NCI-H1048 (cell line): ENCODE measurements at regions not wholly inside any gene's neighbourhood (a gene's known extent, or its start where the extent isn't known, plus 50 kb on each side); places are given as distances from the start of the nearest gene placed in this dataset.

Experiments used
- DNase-seq: peaks from one replicate; lab custom pipeline; 2025; lab: John Stamatoyannopoulos, UW

GRCh38 chr1:193504920-193505319, 318.5 kb upstream of the B3GALT2 start:
- DNase-seq: no peak

GRCh38 chr1:193498088-193498655, 311.8 kb upstream of the B3GALT2 start:
- no peak for DNase-seq

- DNase-seq: no peak
Observed at GRCh38 chr1:193494368-193494767, 308.0 kb upstream of the B3GALT2 start.

- DNase-seq: no peak
Observed at GRCh38 chr1:193489191-193489590, 302.8 kb upstream of the B3GALT2 start.

GRCh38 chr1:193487722-193488121, 301.3 kb upstream of the B3GALT2 start:
- no peak for DNase-seq

- no peak for DNase-seq
Observed at GRCh38 chr1:193486671-193487229, 300.3 kb upstream of the B3GALT2 start.

- DNase-seq: no peak
Observed at GRCh38 chr1:193480755-193481154, 294.3 kb upstream of the B3GALT2 start.

GRCh38 chr1:193479187-193479586, 292.8 kb upstream of the B3GALT2 start:
- DNase-seq: no peak

GRCh38 chr1:193476748-193477147, 290.3 kb upstream of the B3GALT2 start:
- no peak for DNase-seq

- DNase-seq: no peak
Observed at GRCh38 chr1:193473932-193474331, 287.5 kb upstream of the B3GALT2 start.

- no peak for DNase-seq
Observed at GRCh38 chr1:193472838-193473398, 286.5 kb upstream of the B3GALT2 start.

GRCh38 chr1:193472430-193472829, 286.0 kb upstream of the B3GALT2 start:
- DNase-seq: no peak

GRCh38 chr1:193471981-193472380, 285.6 kb upstream of the B3GALT2 start:
- DNase-seq: no peak

- no peak for DNase-seq
Observed at GRCh38 chr1:193463326-193463932, 277.0 kb upstream of the B3GALT2 start.

- no peak for DNase-seq
Observed at GRCh38 chr1:193462629-193463320, 276.4 kb upstream of the B3GALT2 start.

GRCh38 chr1:193458628-193459027, 272.2 kb upstream of the B3GALT2 start:
- DNase-seq: no peak

- no peak for DNase-seq
Observed at GRCh38 chr1:193457676-193458075, 271.3 kb upstream of the B3GALT2 start.

GRCh38 chr1:193456811-193457280, 270.4 kb upstream of the B3GALT2 start:
- DNase-seq: no peak

GRCh38 chr1:193451606-193452005, 265.2 kb upstream of the B3GALT2 start:
- DNase-seq: no peak

GRCh38 chr1:193451001-193451400, 264.6 kb upstream of the B3GALT2 start:
- DNase-seq: no peak

GRCh38 chr1:193448682-193449461, 262.5 kb upstream of the B3GALT2 start:
- DNase-seq: no peak

- no peak for DNase-seq
Observed at GRCh38 chr1:193443886-193444285, 257.5 kb upstream of the B3GALT2 start.
